ENCODE measurements at regions not wholly inside any gene's neighbourhood (a gene's known extent, or its start where the extent isn't known, plus 50 kb on each side); places are given as distances from the start of the nearest gene placed in this dataset.

- TF ChIP-seq ZBTB33 (IDR thresholded peaks at IDR 0.05; ENCODE audit: extremely low read depth, insufficient replicate concordance, low read length) = no peak
- no peak for TF ChIP-seq EGR1 (IDR thresholded peaks at IDR 0.05; ENCODE audit: low read depth)
- TF ChIP-seq ZNF274 (IDR thresholded peaks at IDR 0.05; ENCODE audit: low read depth, low read length) = no peak
Measured at GRCh38 chr10:44713307-44713706, 197.8 kb upstream of the TMEM72 start (continued).

- Histone ChIP-seq H3K4me1 (ENCODE audit: control insufficient read depth in 1 of 2, insufficient read depth in 2 of 2, low read length in 2 of 2) (no peaks in the 10 kb centered on the region), H3K27ac (ENCODE audit: low read depth, low read length) (no peak overlapping the region), H2AFZ (ENCODE audit: low read depth, low read length, poor library complexity, severe bottlenecking) (no peak overlapping the region), H3K36me3 (ENCODE audit: control insufficient read depth in 1 of 2, insufficient read depth in 2 of 2, low read length in 2 of 2) (no peaks in the 10 kb centered on the region), H3K9ac (ENCODE audit: low read length) (no peak overlapping the region), H3K79me2 (ENCODE audit: insufficient read depth, low read length) (no peaks in the 10 kb centered on the region), H3K4me2 (ENCODE audit: low read length) (no peak overlapping the region), H3K4me3 (replicated peaks in 1 of 2; ENCODE audit: low read depth in 1 of 2, low read length in 2 of 2) (no peak overlapping the region), H3K9me3 (ENCODE audit: control insufficient read depth in 1 of 2, insufficient read depth in 1 of 2, low read depth in 1 of 2, low read length in 2 of 2) (no peaks in the 10 kb centered on the region), H3K27me3 (ENCODE audit: insufficient read depth, low read length) (peaks cover 24% of the 10 kb centered on the region), H4K20me1 (ENCODE audit: insufficient read depth) (no peaks in the 10 kb centered on the region; the same call in 1 of the 2 replicates), H3K9me2 (ENCODE audit: insufficient read depth) (no peaks in the 10 kb centered on the region)
- intact Hi-C loops (cut with micrococcal nuclease) = no loop called here
- POLR2A ChIA-PET = no interaction called here
- DNase-seq (ENCODE audit: low read depth, low spot score) (no peak), ATAC-seq (no peak)
- TF ChIP-seq POLR2AphosphoS5 (IDR thresholded peaks at IDR 0.05; ENCODE audit: low read depth, low read length) (no peak), EZH2phosphoT487 (IDR thresholded peaks at IDR 0.05; ENCODE audit: borderline replicate concordance) (no peak), POLR2A (IDR thresholded peaks at IDR 0.05; ENCODE audit: borderline replicate concordance, extremely low read depth, insufficient read depth, insufficient read length) (no peak), FOSL1 (IDR thresholded peaks at IDR 0.05; ENCODE audit: low read depth) (no peak), YY1 (IDR thresholded peaks at IDR 0.05; ENCODE audit: extremely low read depth, insufficient replicate concordance, low read depth, low read length) (no peak), MAX (IDR thresholded peaks at IDR 0.05) (no peak), EZH2 (IDR thresholded peaks at IDR 0.05) (no peak), SP1 (IDR thresholded peaks at IDR 0.05; ENCODE audit: low read depth) (no peak)
- CTCF ChIA-PET = no interaction called here
- no TSS peak for BruUV-seq (replicated peaks)
- RAD21 ChIA-PET (ENCODE audit: low non-redundant PET in 1 of 2, low total read pairs in 2 of 2, uncharacterized antibody in 2 of 2, unreplicated experiment in 2 of 2) = no interaction called here
Measured at GRCh38 chr10:44714451-44714850, 196.7 kb upstream of the TMEM72 start.

Data from HCT116 (cell line).